DMS53 (cell line): ENCODE measurements at regions not wholly inside any gene's neighbourhood (a gene's known extent, or its start where the extent isn't known, plus 50 kb on each side); places are given as distances from the start of the nearest gene placed in this dataset.
"Not testable (repeated sequence)": the region's sequence is repeated elsewhere in the genome, so short reads cannot be mapped to it uniquely, and the experiment has no call there.

Experiments
- DNase-seq: peaks from one replicate; lab custom pipeline; 2025; lab: John Stamatoyannopoulos, UW

- no peak for DNase-seq
Measured at GRCh38 chr10:2627969-2628368, 439.4 kb upstream of the PFKP start.

- DNase-seq = no peak
Measured at GRCh38 chr10:2625094-2625493, 442.3 kb upstream of the PFKP start.

GRCh38 chr10:2623675-2624274 lies 443.6 kb upstream of the PFKP start:
- DNase-seq = no peak

GRCh38 chr10:2620827-2621521 lies 446.4 kb upstream of the PFKP start:
- DNase-seq = no peak

- DNase-seq = no peak
Measured at GRCh38 chr10:2619916-2620315, 447.4 kb upstream of the PFKP start.

GRCh38 chr10:2619472-2619871 lies 447.9 kb upstream of the PFKP start:
- peak; percentile 40 for DNase-seq

- no peak for DNase-seq
Measured at GRCh38 chr10:2618690-2619089, 448.7 kb upstream of the PFKP start.

- DNase-seq = no peak
Measured at GRCh38 chr10:2616215-2616614, 451.1 kb upstream of the PFKP start.

- DNase-seq = no peak
Measured at GRCh38 chr10:2611603-2612002, 455.7 kb upstream of the PFKP start.

GRCh38 chr10:2610946-2611345 lies 456.4 kb upstream of the PFKP start:
- no peak for DNase-seq

GRCh38 chr10:2604891-2605290 lies 462.5 kb upstream of the PFKP start:
- DNase-seq = no peak

GRCh38 chr10:2599571-2599970 lies 467.8 kb upstream of the PFKP start:
- DNase-seq = no peak

- DNase-seq = no peak
Measured at GRCh38 chr10:2592360-2593160, 474.8 kb upstream of the PFKP start.

GRCh38 chr10:2589196-2589595 lies 478.2 kb upstream of the PFKP start:
- no peak for DNase-seq

GRCh38 chr10:2584385-2584784 lies 483.0 kb upstream of the PFKP start:
- no peak for DNase-seq

GRCh38 chr10:2576892-2577291 lies 490.5 kb upstream of the PFKP start:
- DNase-seq = no peak

GRCh38 chr10:2575460-2575859 lies 491.9 kb upstream of the PFKP start:
- DNase-seq = no peak

GRCh38 chr10:2572611-2573010 lies 494.7 kb upstream of the PFKP start:
- DNase-seq = no peak

- DNase-seq = no peak
Measured at GRCh38 chr10:2556883-2557282, 510.5 kb upstream of the PFKP start.

- DNase-seq = no peak
Measured at GRCh38 chr10:2548071-2548470, 519.3 kb upstream of the PFKP start.

GRCh38 chr10:2547606-2548005 lies 519.7 kb upstream of the PFKP start:
- DNase-seq = no peak

- DNase-seq = not testable (repeated sequence)
Measured at GRCh38 chr10:2546894-2547293, 520.5 kb upstream of the PFKP start.

- no peak for DNase-seq
Measured at GRCh38 chr10:2543974-2544373, 523.4 kb upstream of the PFKP start.
